GM12864 (cell line): ENCODE measurements at regions not wholly inside any gene's neighbourhood (a gene's known extent, or its start where the extent isn't known, plus 50 kb on each side); places are given as distances from the start of the nearest gene placed in this dataset.

Experiments
- DNase-seq: peaks from one replicate; pipeline ENCODE4 v3.0.0-alpha.2; 2011; ENCODE audit warnings: low read depth
- H3K4me3 ChIP-seq: 2 replicates; pipeline ENCODE4 v1.5.1; 2011; ENCODE audit warnings: mild to moderate bottlenecking, low read depth, low read length, control low read depth
- TF ChIP-seq, protein P1 (sequence below): IDR thresholded peaks from 2 replicates; pipeline ENCODE4 v1.5.1; 2011; ENCODE audit warnings: low read depth, mild to moderate bottlenecking, moderate library complexity, low read length, control low read depth, inconsistent platforms; ENCODE audit errors: missing control alignments

- DNase-seq, result no peak
- no peak overlapping the region for H3K4me3 ChIP-seq
- TF ChIP-seq, protein P1, sequence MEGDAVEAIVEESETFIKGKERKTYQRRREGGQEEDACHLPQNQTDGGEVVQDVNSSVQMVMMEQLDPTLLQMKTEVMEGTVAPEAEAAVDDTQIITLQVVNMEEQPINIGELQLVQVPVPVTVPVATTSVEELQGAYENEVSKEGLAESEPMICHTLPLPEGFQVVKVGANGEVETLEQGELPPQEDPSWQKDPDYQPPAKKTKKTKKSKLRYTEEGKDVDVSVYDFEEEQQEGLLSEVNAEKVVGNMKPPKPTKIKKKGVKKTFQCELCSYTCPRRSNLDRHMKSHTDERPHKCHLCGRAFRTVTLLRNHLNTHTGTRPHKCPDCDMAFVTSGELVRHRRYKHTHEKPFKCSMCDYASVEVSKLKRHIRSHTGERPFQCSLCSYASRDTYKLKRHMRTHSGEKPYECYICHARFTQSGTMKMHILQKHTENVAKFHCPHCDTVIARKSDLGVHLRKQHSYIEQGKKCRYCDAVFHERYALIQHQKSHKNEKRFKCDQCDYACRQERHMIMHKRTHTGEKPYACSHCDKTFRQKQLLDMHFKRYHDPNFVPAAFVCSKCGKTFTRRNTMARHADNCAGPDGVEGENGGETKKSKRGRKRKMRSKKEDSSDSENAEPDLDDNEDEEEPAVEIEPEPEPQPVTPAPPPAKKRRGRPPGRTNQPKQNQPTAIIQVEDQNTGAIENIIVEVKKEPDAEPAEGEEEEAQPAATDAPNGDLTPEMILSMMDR, result no peak
These were observed 104.8 kb upstream of the SLC8A1 start for GRCh38 chr2:40556739-40557138.

DNA sequence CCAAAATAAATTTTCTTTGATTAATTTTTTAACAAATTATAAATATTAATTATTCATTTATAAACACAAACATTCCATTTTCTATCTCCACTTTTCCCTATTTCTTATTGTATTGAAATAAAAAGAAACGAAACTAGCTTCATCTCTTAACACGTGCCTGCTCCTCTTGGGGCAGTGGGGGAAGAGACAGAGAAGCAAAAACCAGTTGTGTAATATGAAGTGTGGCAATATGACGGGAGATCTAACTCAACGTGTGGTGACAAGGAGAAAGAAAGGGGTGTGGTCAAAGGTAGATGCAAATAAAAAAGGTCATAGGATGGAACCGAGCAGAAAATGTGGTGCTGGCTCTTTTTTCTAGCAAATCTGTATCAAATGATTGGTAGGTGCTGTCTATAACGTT, 106.9 kb upstream of the SLC8A1 start:
- no peak for DNase-seq
- H3K4me3 ChIP-seq, result no peak overlapping the region
- TF ChIP-seq, protein P1, result no peak

- DNase-seq, result no peak
- TF ChIP-seq, protein P1, result no peak
- H3K4me3 ChIP-seq, result no peak overlapping the region
These were observed 107.3 kb upstream of the SLC8A1 start for GRCh38 chr2:40559175-40559574.

- TF ChIP-seq, protein P1, result no peak
- H3K4me3 ChIP-seq, result no peak overlapping the region
- DNase-seq, result no peak
These were observed 112.3 kb upstream of the SLC8A1 start for GRCh38 chr2:40564184-40564583.

DNA sequence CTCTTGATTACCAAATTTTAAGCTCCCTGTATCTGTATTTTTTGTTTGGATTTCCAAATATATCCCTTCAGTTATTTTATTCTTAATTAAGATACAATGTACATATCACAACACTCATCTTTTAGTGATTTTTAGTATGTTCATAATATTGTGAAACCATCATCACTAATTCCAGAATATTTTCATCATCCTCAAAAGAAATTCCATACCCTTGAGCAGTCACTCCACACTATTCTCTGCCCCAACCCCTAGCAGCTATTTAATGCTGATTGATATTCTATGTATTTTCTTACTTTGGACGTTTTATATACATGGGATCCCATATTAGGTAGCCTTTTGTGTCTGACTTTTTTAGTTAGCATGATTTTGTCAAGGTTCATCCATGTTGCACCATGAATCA, 127.4 kb upstream of the SLC8A1 start:
- TF ChIP-seq, protein P1, result no peak
- no peak overlapping the region for H3K4me3 ChIP-seq
- DNase-seq, result no peak

DNA sequence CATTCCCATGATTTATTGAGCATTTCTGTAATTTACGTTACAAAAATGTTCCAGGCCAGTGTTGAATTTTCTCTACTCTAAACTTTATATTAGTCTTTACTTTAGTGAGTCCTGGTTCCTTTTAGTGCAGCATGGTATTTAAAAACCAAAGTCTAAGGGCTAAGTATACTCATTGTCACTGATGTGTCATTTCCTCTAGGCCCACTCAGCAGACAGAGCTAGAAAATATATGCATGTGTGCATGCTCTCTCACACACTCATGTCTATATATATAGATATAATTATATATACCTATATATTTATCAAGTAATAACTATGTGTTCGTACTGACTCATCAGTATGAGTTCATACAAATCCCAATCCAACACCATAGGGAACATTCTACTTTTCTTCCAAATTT, 132.5 kb upstream of the SLC8A1 start:
- no peak overlapping the region for H3K4me3 ChIP-seq
- no peak for DNase-seq
- TF ChIP-seq, protein P1, result no peak

DNA sequence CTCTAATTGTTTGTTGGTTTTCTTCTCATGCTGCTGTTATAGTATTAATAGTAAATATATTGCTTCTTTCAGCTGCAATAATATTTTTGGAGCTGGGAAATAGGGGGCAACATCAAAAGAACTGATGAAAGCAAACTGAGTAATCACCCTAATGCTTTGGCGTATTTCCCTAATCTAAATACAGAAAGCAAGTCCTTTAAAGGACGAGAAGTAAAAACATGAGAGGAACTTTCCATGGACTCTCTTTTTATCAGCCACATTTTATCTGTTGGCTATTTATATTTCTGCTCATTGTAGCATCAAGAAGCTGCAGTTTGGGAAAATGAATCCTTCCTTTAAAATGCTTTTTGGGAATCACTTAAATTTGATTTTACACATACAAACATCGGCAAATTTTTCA, 139.9 kb upstream of the SLC8A1 start:
- no peak for DNase-seq
- TF ChIP-seq, protein P1, result no peak
- no peak overlapping the region for H3K4me3 ChIP-seq
